K562 (cell line): ENCODE measurements at regions not wholly inside any gene's neighbourhood (a gene's known extent, or its start where the extent isn't known, plus 50 kb on each side); places are given as distances from the start of the nearest gene placed in this dataset.

ENCODE experiments used
- ATAC-seq: fragments of 200-7000 bp; cut with Tn5 transposase; 3 replicates; pipeline ENCODE4 v1.9.1; 2020; ENCODE audit warnings: moderate library complexity
- BruUV-seq: library from RNA; stranded (reverse); fragments of 400-500 nt; replicated peaks from 2 replicates; lab custom pipeline; 2021; lab: Mats Ljungman, UMichigan
- CTCF ChIA-PET: fragments of 300-600 bp; formaldehyde crosslinking; extraction: SDS; loops from one replicate; lab custom pipeline; 2021; ENCODE audit warnings: low intra/inter-chr PET ratio; lab: Yijun Ruan, JAX
- POLR2A ChIA-PET: fragments of 300-600, 350-650 bp; sonication (Branson Sonifier 250); formaldehyde crosslinking; extraction: SDS; loops from one replicate; lab custom pipeline; 2021; ENCODE audit warnings: antibody characterized with exemption, inconsistent platforms; lab: Yijun Ruan, JAX
- DNase-seq, 4 experiments: peaks; one replicate each; pipeline versions ENCODE4 v3.0.0 to v3.0.0-alpha.2; 2011 to 2018; ENCODE audit warnings: low spot score in 3 of 4, mixed read lengths in 3 of 4; ENCODE audit errors: extremely low read depth in 1 of 4
- FAIRE-seq: peaks from 2 replicates; lab custom pipeline; 2011; peaks lifted over from hg19 to GRCh38; lab: Jason Lieb, UNC
- H2AFZ ChIP-seq: 2 replicates; pipeline ENCODE4 v1.6.0; 2011; ENCODE audit warnings: low read depth, low read length, control low read depth, inconsistent platforms
- H3K27ac ChIP-seq: fragments of 200-600 bp; 3 replicates; pipeline ENCODE4 v1.8.0; 2011; ENCODE audit warnings: low read depth, mild to moderate bottlenecking, control low read depth, inconsistent platforms, low read length, moderate library complexity, mixed read lengths; ENCODE audit errors: extremely low read depth
- H3K27me3 ChIP-seq, 2 experiments: fragments of 300-600 bp in 1 of 2; 2 replicates in 1 of 2; 3 replicates in 1 of 2; pipeline versions ENCODE4 v1.6.0 to v1.8.0; 2011; ENCODE audit warnings: inconsistent platforms in 2 of 2, low read length in 2 of 2, mild to moderate bottlenecking in 1 of 2, mixed read lengths in 1 of 2, moderate library complexity in 1 of 2; ENCODE audit not compliant: control insufficient read depth in 2 of 2, insufficient read depth in 2 of 2
- H3K36me3 ChIP-seq: fragments of 300-600 bp; 3 replicates; pipeline ENCODE4 v1.8.0; 2011; ENCODE audit warnings: mild to moderate bottlenecking, low read length, inconsistent platforms; ENCODE audit not compliant: control insufficient read depth, insufficient read depth
- H3K4me1 ChIP-seq, 2 experiments: fragments of 200-600 bp in 1 of 2; replicated peaks in 1 of 2; 2 replicates in 1 of 2; 3 replicates in 1 of 2; pipeline versions ENCODE4 v1.5.1 to v1.8.0; 2011; ENCODE audit warnings: inconsistent platforms in 2 of 2, low read length in 2 of 2, mild to moderate bottlenecking in 1 of 2, mixed read lengths in 1 of 2, moderate library complexity in 1 of 2; ENCODE audit not compliant: control insufficient read depth in 2 of 2, insufficient read depth in 2 of 2
- H3K4me2 ChIP-seq: 2 replicates; pipeline ENCODE4 v1.6.1; 2011; ENCODE audit warnings: low read length, control low read depth, inconsistent platforms, mixed read lengths; ENCODE audit not compliant: insufficient read depth
- H3K4me3 ChIP-seq: fragments of 200-600 bp; sonication (generic), shearing (Covaris generic); 2 replicates; pipeline ENCODE4 v1.5.1; 2016; ENCODE audit warnings: control low read depth, inconsistent platforms
- H3K79me2 ChIP-seq: fragments of 200-600 bp; 3 replicates; pipeline ENCODE4 v1.8.0; 2011; ENCODE audit warnings: low read length, inconsistent platforms; ENCODE audit not compliant: control insufficient read depth, insufficient read depth
- H3K9ac ChIP-seq, 2 experiments: 2 replicates each; pipeline versions ENCODE4 v1.6.0 to v1.6.1; 2011; ENCODE audit warnings: low read depth in 2 of 2, low read length in 2 of 2, control low read depth in 1 of 2, inconsistent platforms in 1 of 2, mild to moderate bottlenecking in 1 of 2, mixed read lengths in 1 of 2; ENCODE audit not compliant: insufficient read depth in 1 of 2
- H3K9me1 ChIP-seq: one replicate; pipeline ENCODE4 v1.6.0; 2011; ENCODE audit warnings: inconsistent platforms, mild to moderate bottlenecking, low read length, moderate library complexity; ENCODE audit not compliant: control insufficient read depth, insufficient read depth
- H3K9me3 ChIP-seq: replicated peaks from 2 replicates; pipeline ENCODE4 v1.5.1; 2011; ENCODE audit warnings: low read depth, low read length, inconsistent platforms; ENCODE audit not compliant: control insufficient read depth, insufficient read depth
- H4K20me1 ChIP-seq: replicated peaks from 2 replicates; pipeline ENCODE4 v1.6.1; 2011; ENCODE audit warnings: low read length, inconsistent platforms, mixed read lengths; ENCODE audit not compliant: control insufficient read depth, insufficient read depth
- ASH1L ChIP-seq: fragments of 450-650 bp; IDR thresholded peaks from 2 replicates; pipeline ENCODE4 v1.6.1; 2018; ENCODE audit warnings: borderline replicate concordance, mild to moderate bottlenecking, low read depth; ENCODE audit not compliant: partially characterized antibody
- ATF3 ChIP-seq, 2 experiments: fragments of 450-650 bp in 1 of 2; sonication (generic) in 1 of 2; formaldehyde crosslinking in 1 of 2; IDR thresholded peaks in 1 of 2; conservative IDR thresholded peaks in 1 of 2; 2 replicates each; pipeline versions ENCODE4 v1.6.1 to v1.8.1; 2016 to 2023; ENCODE audit warnings: mild to moderate bottlenecking in 2 of 2, moderate library complexity in 2 of 2, inconsistent platforms in 1 of 2, missing genetic modification reagents in 1 of 2
- CREB3L1 ChIP-seq: fragments of 450-650 bp; IDR thresholded peaks from 2 replicates; pipeline ENCODE4 v1.6.1; 2014; ENCODE audit warnings: low read depth, mild to moderate bottlenecking, moderate library complexity, borderline replicate concordance
- ETV1 ChIP-seq: fragments of 450-650 bp; conservative IDR thresholded peaks from 2 replicates; pipeline ENCODE4 v1.6.1; 2016; ENCODE audit warnings: missing genetic modification characterization, control low read depth, low read depth, missing compliant biosample characterization
- NCOA6 ChIP-seq: fragments of 450-650 bp; IDR thresholded peaks from 2 replicates; pipeline ENCODE4 v1.6.1; 2017; ENCODE audit warnings: mild to moderate bottlenecking
- NR2C1 ChIP-seq, 2 experiments: fragments of 450-650 bp; IDR thresholded peaks; 2 replicates each; pipeline ENCODE4 v1.6.1; 2017; ENCODE audit warnings: mild to moderate bottlenecking in 2 of 2, antibody characterized with exemption in 1 of 2, inconsistent platforms in 1 of 2, missing compliant biosample characterization in 1 of 2, missing genetic modification characterization in 1 of 2
- PRDM10 ChIP-seq: fragments of 450-650 bp; IDR thresholded peaks from 2 replicates; pipeline ENCODE4 v1.6.1; 2018; ENCODE audit not compliant: partially characterized antibody
- ZNF609 ChIP-seq: sonication (generic); formaldehyde crosslinking; IDR thresholded peaks from 2 replicates; pipeline ENCODE4 v1.8.1; 2023; ENCODE audit warnings: missing genetic modification reagents, mild to moderate bottlenecking, borderline replicate concordance
- whole genome bisulfite sequencing: fragments of 100-300 bp; shearing (Covaris generic); methylation state at CpG from one replicate; pipeline ENCODE4 v1.1.6; 2016; ENCODE audit warnings: low coverage, mixed read lengths; ENCODE audit not compliant: insufficient coverage; ENCODE audit errors: missing lambda C conversion rate; 5-methylcytosine and 5-hydroxymethylcytosine counted together
- in situ Hi-C: fragments of 300-500 bp; cut with MboI; formaldehyde crosslinking; loops from 4 replicates; pipeline ENCODE4 v1.15.0; 2018; ENCODE audit warnings: inconsistent platforms, mixed read lengths
- intact Hi-C: fragments of 100-400 bp; cut with micrococcal nuclease; formaldehyde crosslinking; loops from 2 replicates; pipeline ENCODE4 v1.14.2; 2022

- BruUV-seq = no TSS peak
- Histone ChIP-seq H3K4me2 (no peak overlapping the region), H2AFZ (no peak overlapping the region), H3K27me3 (no peaks in the 10 kb centered on the region), H4K20me1 (no peaks in the 10 kb centered on the region), H3K36me3 (no peaks in the 10 kb centered on the region), H3K9me3 (no peaks in the 10 kb centered on the region), H3K9ac (no peak overlapping the region), H3K4me1 (no peaks in the 10 kb centered on the region), H3K9me1 (no peaks in the 10 kb centered on the region), H3K79me2 (no peaks in the 10 kb centered on the region), H3K27ac (no peak overlapping the region), H3K4me3 (no peak overlapping the region)
- DNase-seq = no peak
- ChIA-PET CTCF (no interaction called here), POLR2A (interaction anchor here (0.7 kb wide), 1 partner anchor 227 kb away, joined by 3 read pairs; no protein-coding TSS in a partner anchor)
- 0% methylated on average over 2 of the region's 2 CpGs for WGBS
- in situ Hi-C loops = no loop called here
- no peak for FAIRE-seq
- no peak for ATAC-seq
- intact Hi-C loops = no loop called here
- TF ChIP-seq ASH1L (no peak), NCOA6 (no peak), NR2C1 (IDR thresholded peaks at IDR 0.05) (no peak), NR2C1 (tag; IDR thresholded peaks at IDR 0.05) (no peak), PRDM10 (no peak), CREB3L1 (no peak), ZNF609 (CRISPR knock-in tag) (no peak), ATF3 (IDR thresholded peaks at IDR 0.05) (no peak), ATF3 (CRISPR knock-in tag; conservative IDR thresholded peaks at IDR 0.05) (no peak), ETV1 (tag) (no peak)
These were observed 664.2 kb downstream of the NXPH1 start for GRCh38 chr7:9097565-9098060.
